CD8-positive, alpha-beta memory T cell (primary cell): ENCODE measurements at regions not wholly inside any gene's neighbourhood (a gene's known extent, or its start where the extent isn't known, plus 50 kb on each side); places are given as distances from the start of the nearest gene placed in this dataset.

Experiments
- CTCF ChIA-PET: fragments of 350-600 bp; sonication (Branson Sonifier 250); formaldehyde crosslinking; loops from one replicate; lab custom pipeline; 2021; ENCODE audit warnings: antibody characterized with exemption; lab: Charles Lee
- POLR2A ChIA-PET: fragments of 350-600 bp; sonication (Branson Sonifier 250); formaldehyde crosslinking; loops from one replicate; lab custom pipeline; 2021; ENCODE audit warnings: antibody characterized with exemption; lab: Charles Lee
- DNase-seq, 5 donors: peaks; one replicate each; pipeline versions ENCODE4 v3.0.0 to v3.0.0-alpha.2; 2020 to 2022; ENCODE audit warnings: mixed read lengths in 1 of 5
- H3K27ac ChIP-seq: one replicate; pipeline ENCODE4 v1.7.0; 2013; ENCODE audit warnings: low read depth, mild to moderate bottlenecking, low read length, moderate library complexity
- H3K27me3 ChIP-seq: 2 replicates; pipeline ENCODE4 v1.7.0; 2013; ENCODE audit warnings: low read length, mild to moderate bottlenecking; ENCODE audit not compliant: insufficient read depth, poor library complexity, severe bottlenecking
- H3K36me3 ChIP-seq: 2 replicates; pipeline ENCODE4 v1.7.0; 2013; ENCODE audit warnings: mild to moderate bottlenecking, low read length, moderate library complexity; ENCODE audit not compliant: insufficient read depth
- H3K4me1 ChIP-seq: 2 replicates; pipeline ENCODE4 v1.7.0; 2013; ENCODE audit warnings: mild to moderate bottlenecking, low read length, moderate library complexity; ENCODE audit not compliant: insufficient read depth
- H3K4me3 ChIP-seq: 2 replicates; pipeline ENCODE4 v1.7.0; 2013; ENCODE audit warnings: mild to moderate bottlenecking, low read length
- H3K9me3 ChIP-seq: 2 replicates; pipeline ENCODE4 v1.7.0; 2013; ENCODE audit warnings: mild to moderate bottlenecking, low read length
- H3K27ac Mint-ChIP-seq, 8 donors: one replicate each; pipeline ENCODE4 v1.8.0; 2020 to 2021; ENCODE audit warnings: mixed read lengths in 8 of 8, mild to moderate bottlenecking in 6 of 8, inconsistent platforms in 3 of 8, moderate library complexity in 3 of 8
- H3K27me3 Mint-ChIP-seq, 2 donors: one replicate each; pipeline ENCODE4 v1.8.0; 2020 to 2021; ENCODE audit warnings: mixed read lengths in 2 of 2, mild to moderate bottlenecking in 1 of 2, moderate library complexity in 1 of 2
- H3K36me3 Mint-ChIP-seq, 3 donors: one replicate each; pipeline ENCODE4 v1.8.0; 2020 to 2021; ENCODE audit warnings: mixed read lengths in 3 of 3, inconsistent platforms in 1 of 3, mild to moderate bottlenecking in 1 of 3
- H3K4me1 Mint-ChIP-seq, 3 donors: one replicate each; pipeline ENCODE4 v1.8.0; 2020 to 2021; ENCODE audit warnings: mixed read lengths in 3 of 3, inconsistent platforms in 1 of 3, mild to moderate bottlenecking in 1 of 3
- H3K4me3 Mint-ChIP-seq, 7 donors: one replicate each; pipeline ENCODE4 v1.8.0; 2020 to 2021; ENCODE audit warnings: mixed read lengths in 7 of 7, mild to moderate bottlenecking in 6 of 7, moderate library complexity in 4 of 7, inconsistent platforms in 2 of 7
- H3K9me3 Mint-ChIP-seq, 5 donors: one replicate each; pipeline ENCODE4 v1.8.0; 2020 to 2022; ENCODE audit warnings: mixed read lengths in 5 of 5, mild to moderate bottlenecking in 3 of 5, moderate library complexity in 2 of 5, inconsistent platforms in 1 of 5

DNA sequence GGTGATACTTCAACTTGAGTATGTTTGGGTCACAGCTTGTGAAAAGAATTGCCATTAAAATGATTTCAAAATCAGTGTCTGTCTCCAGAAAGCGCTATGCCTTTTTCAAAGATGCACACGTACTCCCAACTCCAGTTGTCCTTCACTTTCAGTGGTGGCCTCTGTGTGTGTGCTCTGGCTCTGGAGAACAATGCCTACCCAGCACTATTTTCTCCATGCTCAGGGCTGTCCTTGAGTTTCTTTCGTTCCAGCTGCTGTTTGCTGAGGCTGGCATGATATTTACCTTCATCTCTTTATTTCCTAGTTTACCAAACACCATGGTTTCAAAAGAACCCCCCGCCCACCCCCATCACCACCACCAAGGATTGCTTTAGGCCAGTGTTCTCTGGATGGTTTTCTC lies 136.8 kb downstream of the QRSL1 start:
- H3K27me3 ChIP-seq = no peaks in the 10 kb centered on the region

DNA sequence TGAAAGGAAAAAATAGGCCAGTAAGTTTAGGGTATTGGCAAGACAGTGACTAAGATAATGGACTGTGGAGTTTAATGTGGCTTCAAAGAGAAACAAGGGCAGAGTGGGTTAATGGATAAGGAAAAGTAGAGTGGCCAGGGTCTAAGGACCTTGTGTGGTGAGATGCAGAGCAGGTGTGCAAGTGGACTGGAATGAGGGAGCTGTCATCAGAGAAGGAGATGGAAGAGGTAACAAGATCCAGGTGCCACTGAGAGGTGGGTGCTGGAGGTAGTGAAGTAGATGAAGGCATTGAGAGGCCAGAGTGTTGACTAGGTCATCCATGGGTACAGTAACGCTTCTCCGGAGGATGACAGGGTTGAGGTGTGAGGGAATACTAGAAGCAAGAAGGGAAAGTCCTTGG lies 136.1 kb downstream of the QRSL1 start:
- no peaks in the 10 kb centered on the region for H3K27me3 ChIP-seq
- Mint-ChIP-seq H3K4me1 (no peaks in the 10 kb centered on the region), H3K9me3 (peaks cover 2 to 6% (median 4%) of the 10 kb centered on the region in 5 donors), H3K27me3 (peaks cover under 1 to 3% of the 10 kb centered on the region in 2 donors), H3K4me3 (no peak overlapping the region), H3K36me3 (no peaks in the 10 kb centered on the region), H3K27ac (no peak overlapping the region)
- CTCF ChIA-PET = no interaction called here
- POLR2A ChIA-PET = no interaction called here
- H3K27ac ChIP-seq = no peak overlapping the region
- H3K4me3 ChIP-seq = no peak overlapping the region
- no peaks in the 10 kb centered on the region for H3K36me3 ChIP-seq
- H3K4me1 ChIP-seq = no peaks in the 10 kb centered on the region
- DNase-seq = no peak
- H3K9me3 ChIP-seq = no peaks in the 10 kb centered on the region

More for the DNA sequence above, 136.8 kb downstream of the QRSL1 start:
- Mint-ChIP-seq H3K36me3 (no peaks in the 10 kb centered on the region), H3K9me3 (peaks cover 2 to 12% (median 11%) of the 10 kb centered on the region in 5 donors), H3K4me3 (no peak overlapping the region), H3K27ac (no peak overlapping the region), H3K4me1 (no peaks in the 10 kb centered on the region), H3K27me3 (peaks cover 3% of the 10 kb centered on the region in 2 donors)
- H3K9me3 ChIP-seq = no peaks in the 10 kb centered on the region
- no peaks in the 10 kb centered on the region for H3K4me1 ChIP-seq
- no peak overlapping the region for H3K27ac ChIP-seq
- ChIA-PET POLR2A (no interaction called here), CTCF (no interaction called here)
- DNase-seq = no peak
- H3K4me3 ChIP-seq = no peak overlapping the region
- H3K36me3 ChIP-seq = no peaks in the 10 kb centered on the region

DNA sequence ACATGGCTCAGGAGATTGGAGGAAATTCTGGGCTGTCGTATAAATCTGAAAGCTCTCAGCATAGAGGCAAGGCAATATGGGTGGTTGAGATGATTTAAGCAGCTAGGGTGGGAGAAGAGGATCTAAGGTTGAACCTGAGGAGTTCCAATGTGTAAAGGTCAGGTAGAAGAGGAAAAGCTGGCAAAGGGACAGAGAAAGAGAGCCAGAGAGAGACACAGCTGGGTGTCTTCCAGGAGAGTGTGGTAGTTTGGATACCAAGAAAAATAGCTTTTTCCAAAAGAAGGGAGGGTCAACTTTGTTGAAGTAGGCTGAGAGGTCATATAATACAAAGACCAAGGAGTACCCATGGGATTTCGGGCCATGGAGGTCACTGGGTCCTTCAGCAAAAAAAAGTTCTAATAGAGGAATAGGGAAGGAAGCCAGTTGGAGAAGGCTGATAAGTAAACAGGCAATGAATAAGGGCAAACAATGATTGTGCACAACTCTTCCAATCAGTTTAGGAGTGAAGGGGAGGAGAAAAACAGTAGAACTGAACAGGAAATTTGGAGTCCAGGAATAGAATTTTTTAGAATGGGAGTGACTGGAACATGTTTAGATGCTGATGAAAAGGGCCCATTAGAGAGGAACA lies 135.1 kb downstream of the QRSL1 start:
- Histone ChIP-seq H3K4me1 (no peaks in the 10 kb centered on the region), H3K9me3 (no peaks in the 10 kb centered on the region), H3K36me3 (no peaks in the 10 kb centered on the region), H3K4me3 (no peak overlapping the region), H3K27me3 (no peaks in the 10 kb centered on the region), H3K27ac (no peak overlapping the region)
- no peaks in the 10 kb centered on the region for H3K4me1 Mint-ChIP-seq
- H3K9me3 Mint-ChIP-seq = peaks cover 2 to 7% (median 4%) of the 10 kb centered on the region in 5 donors
- CTCF ChIA-PET = no interaction called here
- H3K4me3 Mint-ChIP-seq = no peak overlapping the region
- no peak for DNase-seq
- peaks cover 4 to 5% of the 10 kb centered on the region in 2 donors for H3K27me3 Mint-ChIP-seq
- H3K36me3 Mint-ChIP-seq = no peaks in the 10 kb centered on the region
- H3K27ac Mint-ChIP-seq = no peak overlapping the region
- POLR2A ChIA-PET = no interaction called here

DNA sequence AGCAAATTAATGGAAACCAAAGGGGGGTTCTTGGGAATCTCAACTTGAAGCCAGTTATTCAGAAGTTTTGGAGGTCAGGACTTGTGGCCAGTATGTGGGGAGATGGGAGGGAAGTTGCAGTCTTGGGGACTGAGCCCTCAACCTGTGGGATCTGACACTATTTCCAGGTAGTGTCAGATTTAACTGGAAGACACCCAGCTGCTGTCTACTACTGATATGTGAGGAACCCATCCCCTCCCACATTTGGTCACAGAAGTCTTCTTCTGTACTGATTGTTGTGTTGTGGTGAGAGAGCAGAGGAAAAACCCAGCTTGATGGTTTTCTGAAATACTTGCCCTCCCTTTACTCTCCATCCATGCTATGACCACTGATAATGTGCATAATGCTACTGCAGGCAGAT lies 134.0 kb downstream of the QRSL1 start:
- no peak for DNase-seq
- POLR2A ChIA-PET = no interaction called here
- no peaks in the 10 kb centered on the region for H3K4me1 ChIP-seq

DNA sequence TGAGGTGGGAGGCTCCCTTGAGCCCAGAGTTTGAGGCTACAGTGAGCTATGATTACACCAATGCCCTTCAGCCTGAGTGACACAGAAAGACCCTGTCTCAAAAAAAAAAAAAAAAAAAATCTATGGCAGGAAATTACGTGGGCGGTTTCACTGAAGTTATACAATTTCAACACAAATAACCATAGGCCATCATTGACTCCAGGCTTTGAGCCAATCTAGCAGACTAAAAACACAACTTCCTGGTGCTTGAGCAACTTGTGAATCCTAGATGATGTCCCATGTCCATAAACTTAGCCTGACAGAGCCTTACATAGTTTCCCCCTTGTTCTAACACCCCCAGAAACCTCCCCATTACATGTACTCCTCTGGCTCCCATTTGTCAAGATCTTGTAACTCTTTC lies 131.8 kb downstream of the QRSL1 start:
- Mint-ChIP-seq H3K36me3 (no peaks in the 10 kb centered on the region), H3K9me3 (peaks cover 7 to 11% (median 7%) of the 10 kb centered on the region in 5 donors), H3K4me3 (no peak overlapping the region), H3K27ac (no peak overlapping the region), H3K4me1 (no peaks in the 10 kb centered on the region), H3K27me3 (peaks cover 6 to 7% of the 10 kb centered on the region in 2 donors)
- no peak overlapping the region for H3K4me3 ChIP-seq
- no peak overlapping the region for H3K27ac ChIP-seq
- no peaks in the 10 kb centered on the region for H3K27me3 ChIP-seq
- no peaks in the 10 kb centered on the region for H3K4me1 ChIP-seq
- ChIA-PET POLR2A (no interaction called here), CTCF (no interaction called here)
- no peaks in the 10 kb centered on the region for H3K36me3 ChIP-seq
- H3K9me3 ChIP-seq = no peaks in the 10 kb centered on the region
- DNase-seq = no peak

More for the DNA sequence above, 134.0 kb downstream of the QRSL1 start:
- H3K9me3 ChIP-seq = no peaks in the 10 kb centered on the region
- no peak overlapping the region for H3K4me3 ChIP-seq
- H3K27me3 Mint-ChIP-seq = peaks cover 5 to 7% of the 10 kb centered on the region in 2 donors
- H3K27me3 ChIP-seq = no peaks in the 10 kb centered on the region
- peaks cover 7 to 10% (median 7%) of the 10 kb centered on the region in 5 donors for H3K9me3 Mint-ChIP-seq
- no peaks in the 10 kb centered on the region for H3K36me3 Mint-ChIP-seq
- no peaks in the 10 kb centered on the region for H3K36me3 ChIP-seq
- H3K4me1 Mint-ChIP-seq = no peaks in the 10 kb centered on the region
- no peak overlapping the region for H3K4me3 Mint-ChIP-seq
- CTCF ChIA-PET = interaction anchor here (1.0 kb wide), 1 partner anchor 20 kb away, joined by 3 read pairs; no protein-coding TSS in a partner anchor
- no peak overlapping the region for H3K27ac Mint-ChIP-seq
- H3K27ac ChIP-seq = no peak overlapping the region

DNA sequence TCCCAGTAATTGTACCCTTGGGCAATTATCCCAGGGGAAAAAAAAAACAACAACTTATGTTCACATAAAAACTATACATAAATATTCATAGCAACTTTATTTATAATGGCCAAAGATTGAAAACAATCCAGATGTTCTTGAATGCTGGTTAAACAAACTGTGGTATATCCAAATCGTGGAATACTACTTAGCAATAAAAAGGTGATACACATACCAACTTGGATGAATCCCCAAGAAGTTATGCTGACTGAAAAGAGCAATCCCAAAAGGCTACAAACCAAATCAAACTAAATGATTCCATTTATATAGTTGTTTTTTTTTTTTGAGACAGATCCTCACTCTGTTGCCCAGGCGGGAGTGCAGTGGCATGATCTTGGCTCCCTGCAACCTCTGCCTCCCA lies 129.7 kb downstream of the QRSL1 start:
- Histone ChIP-seq H3K4me3 (no peak overlapping the region), H3K4me1 (no peaks in the 10 kb centered on the region), H3K36me3 (no peaks in the 10 kb centered on the region), H3K27me3 (no peaks in the 10 kb centered on the region), H3K9me3 (no peaks in the 10 kb centered on the region), H3K27ac (no peak overlapping the region)
- H3K4me3 Mint-ChIP-seq = no peak overlapping the region
- H3K9me3 Mint-ChIP-seq = peaks cover 7 to 11% (median 7%) of the 10 kb centered on the region in 5 donors
- no peak overlapping the region for H3K27ac Mint-ChIP-seq
- H3K27me3 Mint-ChIP-seq = peaks cover 7 to 9% of the 10 kb centered on the region in 2 donors
- ChIA-PET CTCF (no interaction called here), POLR2A (no interaction called here)
- no peaks in the 10 kb centered on the region for H3K4me1 Mint-ChIP-seq
- no peaks in the 10 kb centered on the region for H3K36me3 Mint-ChIP-seq
- no peak for DNase-seq

DNA sequence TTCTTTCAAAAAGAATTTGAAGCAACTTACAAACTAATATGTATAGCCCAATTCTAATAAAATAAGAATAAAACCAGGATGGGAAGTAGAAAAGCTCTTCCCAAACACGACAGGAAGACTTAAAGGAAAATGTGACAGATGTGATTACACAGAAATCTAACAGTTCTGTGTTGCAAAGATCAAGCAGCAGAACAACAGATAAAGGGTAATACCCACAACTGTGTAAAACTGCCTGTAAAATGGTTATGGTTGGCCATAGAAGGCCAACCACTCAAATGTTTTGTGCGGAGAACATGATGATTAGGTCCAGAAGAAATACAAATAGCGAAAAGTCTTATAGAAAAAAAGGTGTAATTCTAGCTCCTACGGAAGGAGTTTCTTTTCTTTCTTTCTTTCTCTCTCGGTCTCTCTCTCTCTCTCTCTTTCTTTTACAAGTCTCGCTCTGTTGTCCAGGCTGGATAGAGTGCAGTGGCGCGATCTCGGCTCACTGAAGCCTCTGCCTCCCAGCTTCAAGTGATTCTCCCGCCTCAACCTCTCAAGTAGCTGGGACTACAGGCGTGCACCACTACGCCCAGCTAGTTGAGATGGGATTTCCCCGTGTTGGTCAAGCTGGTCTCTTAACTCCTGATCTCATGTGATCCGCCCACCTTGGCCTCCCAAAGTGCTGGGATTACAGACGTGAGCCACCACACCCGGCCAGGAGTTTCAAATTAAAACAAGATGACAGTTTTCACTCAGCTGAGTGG lies 128.5 kb downstream of the QRSL1 start:
- Mint-ChIP-seq H3K4me3 (no peak overlapping the region), H3K4me1 (no peaks in the 10 kb centered on the region), H3K36me3 (no peaks in the 10 kb centered on the region), H3K27me3 (peaks cover 7 to 9% of the 10 kb centered on the region in 2 donors), H3K27ac (no peak overlapping the region), H3K9me3 (peaks cover 7 to 11% (median 7%) of the 10 kb centered on the region in 5 donors)
- no peaks in the 10 kb centered on the region for H3K4me1 ChIP-seq
- H3K36me3 ChIP-seq = no peaks in the 10 kb centered on the region
- no peaks in the 10 kb centered on the region for H3K9me3 ChIP-seq
- CTCF ChIA-PET = no interaction called here
- DNase-seq = no peak
- no peak overlapping the region for H3K4me3 ChIP-seq
- H3K27me3 ChIP-seq = no peaks in the 10 kb centered on the region
- POLR2A ChIA-PET = no interaction called here
- no peak overlapping the region for H3K27ac ChIP-seq

DNA sequence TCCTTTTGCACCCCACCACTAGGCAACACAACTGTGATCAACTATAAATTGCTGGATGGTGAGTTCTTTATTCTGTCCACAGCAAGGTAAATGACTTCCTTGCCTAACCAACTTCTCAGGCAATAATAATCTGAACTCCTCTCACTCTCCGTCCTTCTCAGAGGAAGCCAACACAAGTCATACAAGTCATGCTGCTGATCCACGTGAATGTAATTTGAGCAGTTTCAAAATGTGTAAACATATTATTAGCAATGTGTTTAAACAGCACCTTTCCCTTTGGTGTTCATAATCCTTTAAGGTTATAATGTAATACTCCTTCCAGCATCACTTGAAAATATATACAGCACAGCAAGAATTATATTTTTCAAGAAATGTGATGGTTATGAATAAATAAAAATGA lies 127.9 kb downstream of the QRSL1 start:
- peaks cover 7 to 9% of the 10 kb centered on the region in 2 donors for H3K27me3 Mint-ChIP-seq
- H3K27ac ChIP-seq = no peak overlapping the region
- peaks cover 5 to 11% (median 7%) of the 10 kb centered on the region in 5 donors for H3K9me3 Mint-ChIP-seq
- H3K4me3 Mint-ChIP-seq = no peak overlapping the region
- no peak overlapping the region for H3K4me3 ChIP-seq
- no peak for DNase-seq
- H3K27ac Mint-ChIP-seq = no peak overlapping the region
- no peaks in the 10 kb centered on the region for H3K36me3 Mint-ChIP-seq
- H3K4me1 ChIP-seq = no peaks in the 10 kb centered on the region
- POLR2A ChIA-PET = no interaction called here
- no peaks in the 10 kb centered on the region for H3K4me1 Mint-ChIP-seq
- no peaks in the 10 kb centered on the region for H3K36me3 ChIP-seq
- H3K27me3 ChIP-seq = no peaks in the 10 kb centered on the region
- H3K9me3 ChIP-seq = no peaks in the 10 kb centered on the region
- CTCF ChIA-PET = no interaction called here
